HG03196 (cell line): ENCODE measurements at regions not wholly inside any gene's neighbourhood (a gene's known extent, or its start where the extent isn't known, plus 50 kb on each side); places are given as distances from the start of the nearest gene placed in this dataset.

Experiments used
- ATAC-seq: cut with Tn5 transposase; IDR thresholded peaks from one replicate; pipeline ENCODE4 v1.9.1; 2021; ENCODE audit not compliant: unreplicated experiment

- no peak for ATAC-seq
These were observed 55.8 kb upstream of the ACTBL2 start for GRCh38 chr5:57538341-57538955.

GRCh38 chr5:57537811-57538210 lies 55.2 kb upstream of the ACTBL2 start:
- no peak for ATAC-seq

- ATAC-seq = no peak
These were observed 50.2 kb upstream of the ACTBL2 start for GRCh38 chr5:57532513-57533497.
